ENCODE measurements at regions not wholly inside any gene's neighbourhood (a gene's known extent, or its start where the extent isn't known, plus 50 kb on each side); places are given as distances from the start of the nearest gene placed in this dataset.

GRCh38 chr4:16977081-16977480 lies 78.6 kb upstream of the LDB2 start:
- no peak for DNase-seq (ENCODE audit: low read depth)
- no peak overlapping the region for H3K4me3 ChIP-seq (ENCODE audit: control insufficient read depth, low read depth, low read length)
- no peak for TF ChIP-seq CTCF (IDR thresholded peaks at IDR 0.05; ENCODE audit: control insufficient read depth, insufficient read depth, low read depth, low read length, missing control alignments)

- TF ChIP-seq CTCF (IDR thresholded peaks at IDR 0.05; ENCODE audit: control insufficient read depth, insufficient read depth, low read depth, low read length, missing control alignments) = no peak
- no peak overlapping the region for H3K4me3 ChIP-seq (ENCODE audit: control insufficient read depth, low read depth, low read length)
- DNase-seq (ENCODE audit: low read depth) = no peak
Measured at GRCh38 chr4:16969696-16970135, 71.3 kb upstream of the LDB2 start.

- no peak for TF ChIP-seq CTCF (IDR thresholded peaks at IDR 0.05; ENCODE audit: control insufficient read depth, insufficient read depth, low read depth, low read length, missing control alignments)
- no peak overlapping the region for H3K4me3 ChIP-seq (ENCODE audit: control insufficient read depth, low read depth, low read length)
- DNase-seq (ENCODE audit: low read depth) = peak; percentile 44
Measured at GRCh38 chr4:16967722-16968121, 69.3 kb upstream of the LDB2 start.

- no peak for DNase-seq (ENCODE audit: low read depth)
- no peak overlapping the region for H3K4me3 ChIP-seq (ENCODE audit: control insufficient read depth, low read depth, low read length)
- TF ChIP-seq CTCF (IDR thresholded peaks at IDR 0.05; ENCODE audit: control insufficient read depth, insufficient read depth, low read depth, low read length, missing control alignments) = no peak
Measured at GRCh38 chr4:16959305-16959704, 60.9 kb upstream of the LDB2 start.

- H3K4me3 ChIP-seq (ENCODE audit: control insufficient read depth, low read depth, low read length) = peak overlapping the region; percentile 15
- no peak for DNase-seq (ENCODE audit: low read depth)
- no peak for TF ChIP-seq CTCF (IDR thresholded peaks at IDR 0.05; ENCODE audit: control insufficient read depth, insufficient read depth, low read depth, low read length, missing control alignments)
Measured at GRCh38 chr4:16952896-16953630, 54.6 kb upstream of the LDB2 start.

- H3K4me3 ChIP-seq (ENCODE audit: control insufficient read depth, low read depth, low read length) = peak overlapping the region; percentile 15
- TF ChIP-seq CTCF (IDR thresholded peaks at IDR 0.05; ENCODE audit: control insufficient read depth, insufficient read depth, low read depth, low read length, missing control alignments) = no peak
- DNase-seq (ENCODE audit: low read depth) = no peak
Measured at GRCh38 chr4:16952462-16952871, 54.0 kb upstream of the LDB2 start.

Measured in AG09309 (cell line).